ENCODE measurements at regions not wholly inside any gene's neighbourhood (a gene's known extent, or its start where the extent isn't known, plus 50 kb on each side); places are given as distances from the start of the nearest gene placed in this dataset.

- POLR2A ChIA-PET = no interaction called here
- CTCF ChIA-PET = no interaction called here
These were observed 206.8 kb upstream of the TGFBR2 start for GRCh38 chr3:30399394-30400181.

DNA sequence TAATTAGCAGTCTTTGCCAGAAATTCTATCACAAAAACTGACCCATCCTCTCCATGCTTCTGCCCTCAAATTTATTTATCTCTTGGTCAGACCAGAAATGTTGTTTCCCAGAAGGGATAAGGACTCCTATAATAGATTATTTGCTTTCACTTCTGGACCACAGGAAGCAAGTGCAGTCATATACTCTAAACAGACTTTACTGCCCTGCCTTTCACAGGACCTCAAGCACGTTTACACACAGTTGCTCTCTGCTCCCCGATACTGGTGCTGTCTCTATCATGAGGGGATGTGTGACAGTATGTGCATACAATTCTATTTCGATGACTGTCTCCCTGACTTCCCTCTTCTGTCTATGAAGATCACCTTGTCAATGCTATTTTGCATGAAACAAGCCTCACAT lies 205.5 kb upstream of the TGFBR2 start:
- ChIA-PET POLR2A (no interaction called here), CTCF (no interaction called here)

GRCh38 chr3:30401971-30402370 lies 204.4 kb upstream of the TGFBR2 start:
- ChIA-PET CTCF (no interaction called here), POLR2A (no interaction called here)

DNA sequence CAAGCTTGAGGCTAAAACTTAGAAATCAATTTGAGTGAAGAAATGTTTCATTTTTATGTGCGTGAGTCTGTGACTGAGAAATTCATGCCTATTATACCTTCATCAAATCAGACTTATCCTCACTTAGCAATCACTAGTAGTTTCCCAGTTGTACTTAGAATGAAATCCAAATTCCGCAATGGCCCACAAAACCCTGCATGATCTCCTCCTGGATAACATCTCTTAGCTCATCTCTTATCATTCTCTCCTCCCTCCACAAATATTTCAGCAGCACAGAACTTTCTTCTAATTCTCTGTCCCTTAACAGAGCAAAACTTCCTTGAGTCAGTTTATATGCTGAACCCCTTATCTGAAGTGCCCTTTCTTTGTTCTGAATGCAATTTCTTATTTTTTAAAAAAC lies 198.8 kb upstream of the TGFBR2 start:
- ChIA-PET POLR2A (no interaction called here), CTCF (no interaction called here)

DNA sequence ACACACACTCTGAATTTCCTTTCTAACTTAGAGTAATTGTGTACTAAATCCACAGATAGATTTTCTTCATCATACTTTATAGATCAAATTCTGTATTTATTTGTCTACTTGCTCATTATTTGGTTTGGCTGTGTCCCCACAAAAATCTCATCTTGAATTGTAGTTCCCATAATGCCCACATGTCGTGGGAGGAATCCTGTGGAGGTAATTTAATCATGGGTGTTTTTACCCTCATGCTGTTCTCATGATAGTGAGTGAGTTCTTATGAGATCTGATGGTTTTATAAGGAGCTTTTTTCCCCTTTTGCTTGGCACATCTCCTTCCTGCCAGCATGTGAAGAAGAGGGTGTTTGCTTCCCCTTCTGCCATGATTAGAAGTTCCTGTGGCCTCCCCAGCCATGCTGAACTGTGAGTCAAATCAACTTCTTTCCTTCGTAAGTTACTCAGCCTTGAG lies 198.3 kb upstream of the TGFBR2 start:
- POLR2A ChIA-PET = no interaction called here
- CTCF ChIA-PET = no interaction called here

DNA sequence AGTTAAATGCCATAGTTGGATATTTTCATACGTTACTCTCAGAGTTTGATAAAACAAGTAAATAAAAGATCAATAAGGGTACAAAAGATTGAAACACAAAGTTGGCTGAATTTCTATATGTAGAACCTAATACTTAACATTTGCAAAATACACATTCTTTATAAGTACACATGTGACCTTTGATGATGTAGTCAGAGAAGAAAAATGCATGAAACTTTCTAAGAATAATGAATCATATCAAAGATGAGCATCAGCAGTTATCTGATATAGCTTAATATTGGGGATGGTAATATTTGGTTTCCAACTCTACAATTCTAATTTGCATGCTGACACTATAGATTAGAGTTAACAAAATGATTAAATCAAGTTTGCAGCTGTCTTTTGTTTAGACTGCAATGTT lies 188.0 kb upstream of the TGFBR2 start:
- CTCF ChIA-PET = no interaction called here
- POLR2A ChIA-PET = no interaction called here

DNA sequence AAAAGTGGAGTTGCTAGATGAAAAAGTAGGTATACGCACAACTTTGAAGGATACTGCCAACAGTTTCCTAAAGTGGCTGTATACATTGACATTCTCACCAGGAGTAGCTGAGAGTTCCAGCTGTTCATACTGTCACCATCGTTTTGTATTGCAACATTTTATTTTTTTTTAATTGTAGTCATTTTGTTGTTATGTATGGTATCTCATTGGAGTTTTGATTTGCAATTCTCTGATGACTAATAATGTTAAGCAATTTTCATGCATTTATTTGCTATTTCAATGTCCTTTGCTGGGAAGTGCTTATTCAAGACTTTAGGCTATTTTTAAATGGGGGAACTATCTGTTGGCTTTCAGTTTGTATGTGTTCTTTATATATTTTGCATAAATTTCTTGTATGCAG lies 185.1 kb upstream of the TGFBR2 start:
- POLR2A ChIA-PET = no interaction called here
- CTCF ChIA-PET = no interaction called here

DNA sequence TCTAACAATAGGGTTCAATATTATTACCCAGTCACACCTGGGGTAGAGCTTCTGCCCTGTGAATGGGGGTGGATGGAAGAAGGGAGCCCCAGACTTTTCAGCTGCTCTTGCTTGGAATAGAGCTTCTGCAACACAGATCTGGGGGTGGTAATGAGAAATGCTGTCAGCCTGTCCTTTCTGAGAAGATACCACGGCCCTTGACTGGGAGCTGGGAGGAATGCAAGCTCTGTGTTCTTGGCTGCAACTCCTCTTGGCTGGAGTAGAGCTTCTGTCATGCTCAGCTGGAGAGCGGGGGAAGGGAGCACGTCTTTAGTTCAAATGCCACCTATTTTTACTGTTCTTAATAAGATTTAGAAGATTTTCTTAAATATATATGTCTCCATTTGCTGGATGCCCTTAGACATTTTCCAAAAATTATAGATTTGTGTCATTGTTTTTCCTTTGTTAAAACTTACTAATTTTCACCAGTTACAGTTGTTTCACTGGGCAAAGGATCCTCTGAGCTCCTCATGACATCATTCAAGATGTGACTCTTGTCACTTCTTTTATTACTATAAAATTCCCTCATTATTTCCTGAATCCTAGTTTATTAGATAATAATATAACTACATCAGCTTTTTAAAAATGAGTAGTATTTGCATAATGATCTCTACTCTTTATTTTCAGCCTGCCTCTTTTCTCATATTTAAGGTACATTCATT lies 180.0 kb upstream of the TGFBR2 start:
- ChIA-PET CTCF (no interaction called here), POLR2A (no interaction called here)

- POLR2A ChIA-PET = no interaction called here
- CTCF ChIA-PET = no interaction called here
These were observed 178.2 kb upstream of the TGFBR2 start for GRCh38 chr3:30428251-30428650.

GRCh38 chr3:30435861-30436331 lies 170.5 kb upstream of the TGFBR2 start:
- CTCF ChIA-PET = no interaction called here
- POLR2A ChIA-PET = no interaction called here

DNA sequence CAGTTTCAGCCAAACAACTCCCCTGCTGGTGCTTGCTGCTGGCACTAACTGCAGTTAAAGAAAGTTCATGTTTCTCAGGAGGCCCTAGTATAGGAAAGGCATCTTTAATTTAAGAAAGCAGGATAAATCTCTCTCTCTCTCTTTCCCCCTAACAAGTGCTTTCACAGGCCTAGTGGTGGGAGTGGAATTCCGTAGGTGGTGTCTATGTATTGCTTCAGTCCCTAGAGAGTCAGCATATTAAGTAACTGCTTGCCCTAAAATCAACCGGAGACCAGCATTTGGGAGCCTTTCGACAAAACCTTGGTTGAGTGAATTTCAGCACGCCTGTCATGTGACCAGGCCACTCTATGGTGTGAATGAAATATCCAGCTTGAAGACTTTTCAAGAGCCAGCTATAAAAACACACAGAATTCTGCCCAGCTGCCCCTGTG lies 169.2 kb upstream of the TGFBR2 start:
- ChIA-PET CTCF (no interaction called here), POLR2A (no interaction called here)

- CTCF ChIA-PET = no interaction called here
These were observed 168.3 kb upstream of the TGFBR2 start for GRCh38 chr3:30438126-30438525.

DNA sequence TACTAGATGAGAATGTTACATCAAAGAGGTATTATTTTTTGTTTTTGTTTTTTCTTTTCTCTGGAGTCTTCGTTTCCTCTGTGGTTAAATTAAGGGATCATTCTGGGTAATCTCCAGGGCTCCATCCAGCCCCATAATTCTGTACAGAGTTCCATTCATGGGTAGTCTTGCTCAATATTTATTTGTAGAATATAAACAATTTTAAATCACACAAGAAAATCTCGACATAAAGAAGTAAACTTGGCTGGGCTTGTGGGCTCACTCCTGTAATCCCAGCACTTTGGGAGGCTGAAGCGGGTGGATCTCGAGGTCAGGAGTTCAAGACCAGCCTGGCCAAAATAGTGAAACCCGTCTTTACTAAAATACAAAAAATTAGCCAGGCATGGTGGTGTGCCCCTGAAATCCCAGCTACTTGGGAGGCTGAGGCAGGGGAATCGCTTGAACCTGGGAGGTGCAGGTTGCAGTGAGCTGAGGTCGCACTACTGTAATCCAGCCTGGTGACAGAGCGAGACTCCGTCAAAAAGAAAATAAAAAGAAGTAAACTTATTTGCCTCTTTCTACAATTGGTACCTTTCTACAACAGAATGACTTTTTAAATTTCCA lies 166.8 kb upstream of the TGFBR2 start:
- CTCF ChIA-PET = no interaction called here
- POLR2A ChIA-PET = no interaction called here

More at GRCh38 chr3:30438126-30438525, 168.3 kb upstream of the TGFBR2 start:
- POLR2A ChIA-PET = no interaction called here

DNA sequence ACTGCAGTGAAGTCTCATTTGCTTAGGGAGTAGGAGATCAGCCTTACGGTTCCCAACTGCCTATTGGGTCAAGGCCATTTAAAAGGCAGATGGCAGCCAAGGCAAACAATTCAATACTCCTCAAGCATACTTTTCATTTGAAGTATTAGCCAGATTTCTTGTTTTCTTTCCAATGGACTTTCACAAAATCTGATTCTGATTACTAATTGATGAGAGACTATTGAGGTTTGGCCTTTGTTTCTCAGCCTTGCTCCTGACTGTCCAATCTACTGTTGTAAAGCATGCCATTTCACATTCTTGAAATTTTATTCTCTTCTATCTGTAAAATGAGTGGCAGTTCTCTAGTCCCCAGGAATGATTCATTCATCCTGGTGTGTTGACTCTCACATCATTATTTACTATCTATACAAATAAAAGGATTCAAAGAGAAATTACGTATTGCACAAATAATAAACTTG lies 166.2 kb upstream of the TGFBR2 start:
- ChIA-PET CTCF (no interaction called here), POLR2A (no interaction called here)

- ChIA-PET CTCF (no interaction called here), POLR2A (no interaction called here)
These were observed 165.5 kb upstream of the TGFBR2 start for GRCh38 chr3:30440880-30441279.

GRCh38 chr3:30443756-30444673 lies 162.4 kb upstream of the TGFBR2 start:
- POLR2A ChIA-PET = no interaction called here
- CTCF ChIA-PET = no interaction called here

DNA sequence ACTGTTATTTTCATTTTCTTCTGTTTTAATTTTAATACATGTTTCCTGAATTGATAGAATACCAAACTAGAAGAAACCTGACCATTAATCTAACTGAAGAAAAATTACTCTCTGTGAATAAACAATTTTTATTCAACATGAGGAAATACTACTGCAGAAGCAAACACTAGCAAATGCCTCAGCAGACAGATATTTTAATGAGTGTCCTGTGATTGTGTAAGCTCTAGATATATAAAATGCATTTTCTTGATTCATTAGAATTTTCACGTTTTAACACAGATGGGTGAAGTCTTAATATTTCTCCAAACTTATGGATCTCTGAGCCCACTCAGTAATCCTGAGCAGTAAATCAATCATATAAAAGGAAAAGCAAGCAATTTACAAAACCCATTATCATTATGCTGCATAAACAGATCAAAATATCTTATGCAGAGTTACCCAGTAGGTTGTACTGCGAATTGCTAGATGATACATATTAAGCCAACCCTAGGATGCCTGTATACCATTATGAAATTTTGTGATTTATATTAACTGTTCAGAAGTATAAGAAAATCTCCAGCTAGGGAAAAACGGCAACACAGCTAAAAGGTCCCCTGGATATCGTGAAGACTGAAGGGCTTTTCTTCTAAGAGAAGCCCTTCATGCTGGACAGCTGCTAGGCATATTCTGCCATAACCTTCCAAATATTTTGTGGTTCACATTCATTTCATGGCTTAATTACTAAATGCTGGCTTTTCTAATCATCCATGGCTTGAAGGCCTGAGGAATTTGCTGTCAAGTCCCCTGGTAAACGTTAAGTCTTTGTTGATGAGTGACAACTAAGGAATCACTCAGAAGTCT lies 157.7 kb upstream of the TGFBR2 start:
- POLR2A ChIA-PET = no interaction called here
- CTCF ChIA-PET = no interaction called here

DNA sequence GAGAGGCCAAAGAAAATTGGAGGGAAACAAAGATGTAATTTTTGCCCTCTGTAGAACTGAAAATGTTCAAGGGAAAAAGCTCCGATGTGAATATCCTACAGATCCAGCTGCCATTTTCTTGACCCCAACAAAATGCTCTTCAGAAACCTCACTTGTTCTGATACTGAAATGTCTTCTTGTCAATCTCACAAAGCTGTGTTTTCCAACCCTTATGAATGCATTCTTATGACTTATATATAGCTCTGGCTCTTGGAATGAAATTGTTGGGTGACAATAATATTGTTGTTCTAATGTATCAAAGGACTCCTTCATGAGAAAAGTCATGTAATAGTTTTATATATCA lies 157.1 kb upstream of the TGFBR2 start:
- CTCF ChIA-PET = no interaction called here
- POLR2A ChIA-PET = no interaction called here

- ChIA-PET CTCF (no interaction called here), POLR2A (no interaction called here)
These were observed 154.0 kb upstream of the TGFBR2 start for GRCh38 chr3:30452446-30452845.
